ENCODE measurements at regions not wholly inside any gene's neighbourhood (a gene's known extent, or its start where the extent isn't known, plus 50 kb on each side); places are given as distances from the start of the nearest gene placed in this dataset.

DNA sequence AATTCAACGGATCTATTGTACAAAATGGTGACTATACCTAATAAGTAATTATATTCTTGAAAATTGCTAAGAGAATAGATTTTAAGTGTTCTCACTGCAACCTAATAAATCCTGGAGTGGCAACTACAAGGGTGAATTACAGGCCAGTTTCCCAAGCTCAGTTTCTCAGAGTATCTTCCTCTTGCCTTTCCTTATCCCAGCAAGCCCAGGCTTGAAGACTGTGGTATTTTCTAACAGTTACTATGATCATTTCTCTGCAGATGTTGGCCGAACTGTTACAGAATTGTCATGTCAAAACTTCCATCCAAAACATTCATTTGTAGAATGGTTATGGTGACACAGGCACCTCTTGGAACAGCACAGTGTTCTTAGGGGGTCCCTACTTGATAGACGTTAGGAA lies 138.1 kb upstream of the PTCHD4 start:
- TF ChIP-seq EP300 (IDR thresholded peaks at IDR 0.05; ENCODE audit: low read depth), result no peak
- TF ChIP-seq POLR2AphosphoS5 (IDR thresholded peaks at IDR 0.05), result no peak
- no peak for TF ChIP-seq POLR2A (IDR thresholded peaks at IDR 0.05)
- TF ChIP-seq, protein P1, sequence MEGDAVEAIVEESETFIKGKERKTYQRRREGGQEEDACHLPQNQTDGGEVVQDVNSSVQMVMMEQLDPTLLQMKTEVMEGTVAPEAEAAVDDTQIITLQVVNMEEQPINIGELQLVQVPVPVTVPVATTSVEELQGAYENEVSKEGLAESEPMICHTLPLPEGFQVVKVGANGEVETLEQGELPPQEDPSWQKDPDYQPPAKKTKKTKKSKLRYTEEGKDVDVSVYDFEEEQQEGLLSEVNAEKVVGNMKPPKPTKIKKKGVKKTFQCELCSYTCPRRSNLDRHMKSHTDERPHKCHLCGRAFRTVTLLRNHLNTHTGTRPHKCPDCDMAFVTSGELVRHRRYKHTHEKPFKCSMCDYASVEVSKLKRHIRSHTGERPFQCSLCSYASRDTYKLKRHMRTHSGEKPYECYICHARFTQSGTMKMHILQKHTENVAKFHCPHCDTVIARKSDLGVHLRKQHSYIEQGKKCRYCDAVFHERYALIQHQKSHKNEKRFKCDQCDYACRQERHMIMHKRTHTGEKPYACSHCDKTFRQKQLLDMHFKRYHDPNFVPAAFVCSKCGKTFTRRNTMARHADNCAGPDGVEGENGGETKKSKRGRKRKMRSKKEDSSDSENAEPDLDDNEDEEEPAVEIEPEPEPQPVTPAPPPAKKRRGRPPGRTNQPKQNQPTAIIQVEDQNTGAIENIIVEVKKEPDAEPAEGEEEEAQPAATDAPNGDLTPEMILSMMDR (IDR thresholded peaks at IDR 0.05), result no peak
- in situ Hi-C loops (cut with MboI; ENCODE audit: low pct_ligation_motif_present in 1 of 4, low pct_unique_long_range_greater_than_20kb in 1 of 4, low sequenced_read_pairs in 3 of 4), result no loop called here
- WGBS, 2 donors (ENCODE audit: low coverage in 1 of 2), result 83 to 89% methylated on average over 2 to 3 of the region's 3 CpGs
- Histone ChIP-seq H3K4me1 (no peaks in the 10 kb centered on the region), H3K9me3 (no peaks in the 10 kb centered on the region), H3K27me3 (no peaks in the 10 kb centered on the region), H3K36me3 (no peaks in the 10 kb centered on the region), H3K27ac (no peak overlapping the region), H3K4me3 (no peak overlapping the region)
- no peak for DNase-seq
- intact Hi-C loops (cut with DNase I; ENCODE audit: low total_unique reads), result no loop called here

DNA sequence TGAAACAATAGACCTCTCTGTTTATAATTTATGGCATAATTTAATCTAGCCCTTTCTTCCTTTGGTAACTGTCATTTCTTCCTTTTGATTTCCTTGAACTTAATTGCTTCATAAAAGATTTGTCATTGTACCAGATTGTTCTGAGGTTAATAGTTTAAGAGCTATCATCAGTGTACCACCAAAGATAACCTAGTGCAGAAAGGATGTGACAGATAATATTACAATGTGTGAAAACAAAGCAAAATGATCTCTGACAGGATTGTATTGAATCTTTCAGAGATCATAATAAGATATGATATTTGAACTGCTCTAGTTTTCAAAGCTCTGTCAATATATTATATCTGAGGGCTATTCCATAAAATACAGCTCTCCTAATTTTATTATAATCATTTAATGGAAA lies 132.1 kb upstream of the PTCHD4 start:
- TF ChIP-seq POLR2A (IDR thresholded peaks at IDR 0.05) (no peak), EP300 (IDR thresholded peaks at IDR 0.05; ENCODE audit: low read depth) (no peak), POLR2AphosphoS5 (IDR thresholded peaks at IDR 0.05) (no peak)
- TF ChIP-seq, protein P1 (IDR thresholded peaks at IDR 0.05), result no peak
- no peak for DNase-seq
- H3K27ac ChIP-seq, result no peak overlapping the region
- no peaks in the 10 kb centered on the region for H3K9me3 ChIP-seq
- in situ Hi-C loops (cut with MboI; ENCODE audit: low pct_ligation_motif_present in 1 of 4, low pct_unique_long_range_greater_than_20kb in 1 of 4, low sequenced_read_pairs in 3 of 4) (no loop called here), intact Hi-C loops (cut with DNase I; ENCODE audit: low total_unique reads) (no loop called here)
- H3K4me1 ChIP-seq, result no peaks in the 10 kb centered on the region
- H3K4me3 ChIP-seq, result no peak overlapping the region
- no peaks in the 10 kb centered on the region for H3K27me3 ChIP-seq
- no peaks in the 10 kb centered on the region for H3K36me3 ChIP-seq

DNA sequence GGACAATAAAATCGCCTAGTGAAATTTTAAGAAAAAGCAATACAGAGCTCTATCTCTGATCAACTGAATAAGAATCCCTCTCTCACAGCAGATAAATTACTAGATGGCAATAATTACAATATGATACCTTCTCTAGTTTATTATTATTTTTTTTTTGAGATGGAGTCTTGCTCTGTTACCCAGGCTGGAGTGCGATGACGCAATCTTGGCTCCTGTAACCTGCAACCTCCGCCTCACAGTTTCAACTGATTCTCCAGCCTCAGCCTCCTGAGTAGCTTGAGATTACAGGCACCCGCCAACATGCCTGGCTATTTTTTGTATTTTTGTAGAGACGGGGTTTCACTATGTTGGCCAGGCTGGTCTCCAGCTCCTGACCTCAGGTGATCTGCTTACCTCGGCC lies 129.3 kb upstream of the PTCHD4 start:
- H3K27ac ChIP-seq, result no peak overlapping the region
- H3K36me3 ChIP-seq, result no peaks in the 10 kb centered on the region
- in situ Hi-C loops (cut with MboI; ENCODE audit: low pct_ligation_motif_present in 1 of 4, low pct_unique_long_range_greater_than_20kb in 1 of 4, low sequenced_read_pairs in 3 of 4) (no loop called here), intact Hi-C loops (cut with DNase I; ENCODE audit: low total_unique reads) (no loop called here)
- DNase-seq, result no peak
- H3K9me3 ChIP-seq, result peaks cover 0 to 4% of the 10 kb centered on the region in 2 donors
- TF ChIP-seq POLR2AphosphoS5 (IDR thresholded peaks at IDR 0.05) (no peak), EP300 (IDR thresholded peaks at IDR 0.05; ENCODE audit: low read depth) (no peak), POLR2A (IDR thresholded peaks at IDR 0.05) (no peak)
- TF ChIP-seq, protein P1 (IDR thresholded peaks at IDR 0.05), result no peak
- H3K4me3 ChIP-seq, result no peak overlapping the region
- no peaks in the 10 kb centered on the region for H3K4me1 ChIP-seq
- WGBS, 2 donors (ENCODE audit: low coverage in 1 of 2), result 92 to 98% methylated on average over 5 to 7 of the region's 7 CpGs
- H3K27me3 ChIP-seq, result no peaks in the 10 kb centered on the region

DNA sequence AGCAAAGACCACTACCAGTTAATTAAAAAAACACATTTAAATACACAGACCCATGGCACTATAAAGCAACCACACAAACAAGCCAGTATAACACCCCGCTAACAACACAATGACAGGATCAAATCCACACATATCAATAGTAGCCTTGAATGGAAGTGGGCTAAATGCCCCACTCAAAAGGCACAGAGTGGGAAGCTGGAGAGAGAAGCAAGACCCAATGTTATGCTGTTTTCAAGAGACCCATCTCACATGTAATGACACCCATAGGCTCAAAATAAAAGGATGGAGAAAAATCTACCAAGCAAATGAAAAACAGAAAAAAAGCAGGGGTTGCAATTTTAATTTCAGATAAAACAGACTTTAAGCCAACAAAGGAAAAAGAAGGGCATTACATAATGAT lies 125.4 kb upstream of the PTCHD4 start:
- in situ Hi-C loops (cut with MboI; ENCODE audit: low pct_ligation_motif_present in 1 of 4, low pct_unique_long_range_greater_than_20kb in 1 of 4, low sequenced_read_pairs in 3 of 4) (no loop called here), intact Hi-C loops (cut with DNase I; ENCODE audit: low total_unique reads) (no loop called here)
- H3K36me3 ChIP-seq, result no peaks in the 10 kb centered on the region
- no peak for DNase-seq
- 90 to 100% methylated on average over 1 of the region's 1 CpG for WGBS, 2 donors (ENCODE audit: low coverage in 1 of 2)
- peaks cover 0 to 4% of the 10 kb centered on the region in 2 donors for H3K9me3 ChIP-seq
- no peak for TF ChIP-seq POLR2A (IDR thresholded peaks at IDR 0.05)
- TF ChIP-seq, protein P1 (IDR thresholded peaks at IDR 0.05), result no peak
- no peak for TF ChIP-seq POLR2AphosphoS5 (IDR thresholded peaks at IDR 0.05)
- no peak for TF ChIP-seq EP300 (IDR thresholded peaks at IDR 0.05; ENCODE audit: low read depth)
- no peaks in the 10 kb centered on the region for H3K4me1 ChIP-seq
- no peaks in the 10 kb centered on the region for H3K27me3 ChIP-seq
- no peak overlapping the region for H3K27ac ChIP-seq
- no peak overlapping the region for H3K4me3 ChIP-seq
